Glomerular endothelial cell (primary cell): ENCODE measurements at regions not wholly inside any gene's neighbourhood (a gene's known extent, or its start where the extent isn't known, plus 50 kb on each side); places are given as distances from the start of the nearest gene placed in this dataset.

Experiments used
- DNase-seq: peaks from one replicate; pipeline ENCODE4 v3.0.0-alpha.2; 2011; ENCODE audit warnings: low read depth, low spot score; ENCODE audit errors: extremely low read depth

GRCh38 chr6:56347526-56347925 lies 100.1 kb upstream of the COL21A1 start:
- DNase-seq, result no peak

- DNase-seq, result no peak
Observed at GRCh38 chr6:56346958-56347357, 99.6 kb upstream of the COL21A1 start.

- no peak for DNase-seq
Observed at GRCh38 chr6:56345376-56345995, 98.1 kb upstream of the COL21A1 start.

GRCh38 chr6:56343295-56343694 lies 95.9 kb upstream of the COL21A1 start:
- DNase-seq, result no peak

- no peak for DNase-seq
Observed at GRCh38 chr6:56339524-56339923, 92.1 kb upstream of the COL21A1 start.

GRCh38 chr6:56335726-56336125 lies 88.3 kb upstream of the COL21A1 start:
- no peak for DNase-seq

- no peak for DNase-seq
Observed at GRCh38 chr6:56334937-56335336, 87.6 kb upstream of the COL21A1 start.

GRCh38 chr6:56329271-56330050 lies 82.1 kb upstream of the COL21A1 start:
- peak; percentile 78 for DNase-seq

GRCh38 chr6:56328728-56329090 lies 81.3 kb upstream of the COL21A1 start:
- no peak for DNase-seq

- no peak for DNase-seq
Observed at GRCh38 chr6:56327946-56328727, 80.8 kb upstream of the COL21A1 start.

- no peak for DNase-seq
Observed at GRCh38 chr6:56324396-56324795, 77.0 kb upstream of the COL21A1 start.

- no peak for DNase-seq
Observed at GRCh38 chr6:56318851-56319250, 71.5 kb upstream of the COL21A1 start.

- no peak for DNase-seq
Observed at GRCh38 chr6:56314683-56315523, 67.5 kb upstream of the COL21A1 start.

GRCh38 chr6:56311533-56312448 lies 64.4 kb upstream of the COL21A1 start:
- DNase-seq, result no peak

GRCh38 chr6:56311061-56311460 lies 63.7 kb upstream of the COL21A1 start:
- DNase-seq, result no peak

- DNase-seq, result no peak
Observed at GRCh38 chr6:56310241-56310640, 62.9 kb upstream of the COL21A1 start.

- peak; percentile 86 for DNase-seq
Observed at GRCh38 chr6:56299916-56300315, 52.5 kb upstream of the COL21A1 start.

GRCh38 chr6:56297022-56297989 lies 49.9 kb upstream of the COL21A1 start:
- no peak for DNase-seq
